ENCODE measurements at regions not wholly inside any gene's neighbourhood (a gene's known extent, or its start where the extent isn't known, plus 50 kb on each side); places are given as distances from the start of the nearest gene placed in this dataset.
"Not testable (repeated sequence)": the region's sequence is repeated elsewhere in the genome, so short reads cannot be mapped to it uniquely, and the experiment has no call there.

- no peak for DNase-seq (ENCODE audit: low spot score)
Observed at GRCh38 chr13:99774644-99775043, 196.9 kb downstream of the ZIC5 start.

- no peak for DNase-seq (ENCODE audit: low spot score)
Observed at GRCh38 chr13:99768986-99769385, 202.6 kb downstream of the ZIC5 start.

GRCh38 chr13:99766641-99767045 lies 204.9 kb downstream of the ZIC5 start:
- DNase-seq (ENCODE audit: low spot score), result no peak

- no peak for DNase-seq (ENCODE audit: low spot score)
Observed at GRCh38 chr13:99765869-99766268, 205.7 kb downstream of the ZIC5 start.

GRCh38 chr13:99760456-99760855 lies 211.1 kb downstream of the ZIC5 start:
- DNase-seq (ENCODE audit: low spot score), result no peak

- no peak for DNase-seq (ENCODE audit: low spot score)
Observed at GRCh38 chr13:99759163-99759552, 212.4 kb downstream of the ZIC5 start.

GRCh38 chr13:99758460-99759162 lies 213.0 kb downstream of the ZIC5 start:
- no peak for DNase-seq (ENCODE audit: low spot score)

- no peak for DNase-seq (ENCODE audit: low spot score)
Observed at GRCh38 chr13:99757756-99758459, 213.7 kb downstream of the ZIC5 start.

GRCh38 chr13:99756281-99756680 lies 215.3 kb downstream of the ZIC5 start:
- no peak for DNase-seq (ENCODE audit: low spot score)

GRCh38 chr13:99754750-99755149 lies 216.8 kb downstream of the ZIC5 start:
- not testable (repeated sequence) for DNase-seq (ENCODE audit: low spot score)

- DNase-seq (ENCODE audit: low spot score), result no peak
Observed at GRCh38 chr13:99752373-99752772, 219.2 kb downstream of the ZIC5 start.

- no peak for DNase-seq (ENCODE audit: low spot score)
Observed at GRCh38 chr13:99751517-99752199, 219.9 kb downstream of the ZIC5 start.

GRCh38 chr13:99750951-99751350 lies 220.6 kb downstream of the ZIC5 start:
- no peak for DNase-seq (ENCODE audit: low spot score)

- no peak for DNase-seq (ENCODE audit: low spot score)
Observed at GRCh38 chr13:99749271-99750019, 222.1 kb downstream of the ZIC5 start.

- no peak for DNase-seq (ENCODE audit: low spot score)
Observed at GRCh38 chr13:99747403-99747710, 224.2 kb downstream of the ZIC5 start.

GRCh38 chr13:99746637-99747402 lies 224.7 kb downstream of the ZIC5 start:
- DNase-seq (ENCODE audit: low spot score), result no peak

- no peak for DNase-seq (ENCODE audit: low spot score)
Observed at GRCh38 chr13:99743094-99743493, 228.5 kb downstream of the ZIC5 start.

- DNase-seq (ENCODE audit: low spot score), result no peak
Observed at GRCh38 chr13:99741960-99742359, 229.6 kb downstream of the ZIC5 start.

- no peak for DNase-seq (ENCODE audit: low spot score)
Observed at GRCh38 chr13:99740251-99740979, 231.2 kb downstream of the ZIC5 start.

- no peak for DNase-seq (ENCODE audit: low spot score)
Observed at GRCh38 chr13:99738626-99739025, 232.9 kb downstream of the ZIC5 start.
